ENCODE measurements at regions not wholly inside any gene's neighbourhood (a gene's known extent, or its start where the extent isn't known, plus 50 kb on each side); places are given as distances from the start of the nearest gene placed in this dataset.

- DNase-seq = no peak
Measured at GRCh38 chr10:44788147-44789129, 122.7 kb upstream of the TMEM72 start.

- no peak for DNase-seq
Measured at GRCh38 chr10:44792119-44792775, 118.9 kb upstream of the TMEM72 start.

- DNase-seq = no peak
Measured at GRCh38 chr10:44799966-44800365, 111.2 kb upstream of the TMEM72 start.

DNA sequence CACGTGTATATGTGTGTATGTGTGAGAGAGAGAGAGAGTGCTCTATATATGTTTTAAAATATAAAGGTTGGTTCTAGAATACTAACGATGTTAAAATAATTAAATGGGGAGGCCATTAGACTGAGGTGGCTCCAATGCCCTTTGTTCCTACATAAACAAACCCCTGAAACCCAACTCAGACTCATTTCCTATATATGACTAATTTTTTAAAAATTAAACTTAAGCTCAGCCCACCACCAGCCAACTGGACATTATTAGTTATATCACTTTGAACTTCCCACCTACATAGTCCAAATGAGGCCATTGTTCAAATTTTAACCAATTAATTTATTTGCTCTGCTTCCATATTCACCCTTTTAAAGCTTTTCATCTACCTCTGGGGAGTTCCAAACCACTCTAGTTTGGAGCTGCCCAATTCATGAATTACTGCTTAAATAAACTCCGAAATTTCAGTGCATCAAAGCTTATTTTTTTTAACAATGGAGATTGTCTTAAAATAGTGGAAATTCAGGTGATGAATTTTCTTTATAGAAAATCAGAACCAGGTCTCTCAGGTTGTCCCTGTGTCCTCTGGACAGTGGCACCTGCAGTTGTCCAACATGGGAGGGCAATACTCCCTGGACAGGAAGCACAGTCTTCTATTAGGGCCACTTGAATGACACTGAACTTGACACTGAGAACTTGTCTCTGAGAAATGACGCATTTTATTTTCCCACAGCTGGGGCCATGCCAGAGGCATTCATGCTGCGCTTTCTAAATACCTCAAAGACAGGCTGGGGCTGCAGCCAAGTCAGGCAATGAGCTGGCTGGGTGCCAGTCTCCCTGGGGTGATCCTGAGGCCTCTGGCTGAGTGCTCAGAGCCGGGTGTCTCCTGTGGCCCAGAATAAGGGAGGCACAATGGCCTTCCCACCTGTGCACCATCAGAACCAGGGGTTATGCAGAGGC is 109.5 kb upstream of the TMEM72 start:
- no peak for DNase-seq

- DNase-seq = no peak
Measured at GRCh38 chr10:44803862-44804261, 107.3 kb upstream of the TMEM72 start.

DNA sequence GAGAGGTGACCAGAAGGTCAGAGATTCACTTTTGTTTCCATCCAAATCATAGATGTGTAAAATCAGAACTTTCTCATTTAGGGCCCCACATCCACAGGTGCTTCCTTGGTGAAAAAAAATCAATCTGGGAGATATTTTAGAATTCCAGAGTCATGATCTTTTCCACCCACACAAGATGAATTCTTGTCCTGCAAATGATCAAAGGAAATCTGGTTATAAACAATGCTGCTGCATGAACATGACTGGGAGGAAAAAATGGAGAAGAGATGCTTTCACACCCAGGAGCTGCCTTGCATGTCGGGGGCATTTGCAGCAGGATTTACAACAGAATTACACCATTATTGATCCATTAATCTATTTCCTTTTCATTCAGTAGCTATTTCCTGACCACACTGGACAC is 106.5 kb upstream of the TMEM72 start:
- DNase-seq = no peak

- DNase-seq = no peak
Measured at GRCh38 chr10:44805466-44806210, 105.5 kb upstream of the TMEM72 start.

DNA sequence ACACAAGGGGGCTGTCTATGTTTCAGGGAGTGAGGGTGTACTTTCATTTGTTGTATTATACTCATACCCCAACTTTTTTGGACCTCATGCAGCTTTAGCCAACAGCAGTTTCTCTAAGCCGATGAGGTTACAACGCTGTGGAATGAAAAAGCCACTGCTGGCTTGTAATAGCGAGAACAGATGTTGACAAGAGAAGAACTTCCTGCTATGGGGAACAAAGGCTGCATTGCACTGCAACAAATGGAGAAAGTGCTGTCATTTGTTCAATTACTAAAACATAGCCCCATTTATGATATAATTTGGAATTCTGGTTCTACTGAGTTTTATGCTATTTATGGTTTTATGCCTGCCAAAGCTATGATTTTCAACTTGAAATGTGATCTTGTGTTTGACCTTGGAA is 104.2 kb upstream of the TMEM72 start:
- DNase-seq = no peak

DNA sequence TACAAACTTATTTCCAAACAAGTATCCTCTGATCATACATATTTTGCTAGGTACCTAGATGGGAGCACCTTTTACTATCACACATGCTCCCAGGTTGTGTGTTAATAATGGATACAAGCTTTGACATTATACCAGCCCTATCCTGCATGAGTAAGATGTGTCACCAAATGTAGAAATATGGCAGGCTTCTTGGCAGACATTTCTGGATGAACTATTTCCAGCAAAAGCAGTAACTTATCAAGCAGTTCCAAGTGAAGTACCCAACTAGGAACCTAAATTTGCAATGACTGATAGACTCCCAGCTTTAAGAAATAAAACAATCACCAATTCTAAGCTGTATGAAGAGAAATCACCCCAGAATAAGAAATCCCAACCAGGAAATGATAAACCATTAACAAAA is 103.7 kb upstream of the TMEM72 start:
- DNase-seq = no peak

DNA sequence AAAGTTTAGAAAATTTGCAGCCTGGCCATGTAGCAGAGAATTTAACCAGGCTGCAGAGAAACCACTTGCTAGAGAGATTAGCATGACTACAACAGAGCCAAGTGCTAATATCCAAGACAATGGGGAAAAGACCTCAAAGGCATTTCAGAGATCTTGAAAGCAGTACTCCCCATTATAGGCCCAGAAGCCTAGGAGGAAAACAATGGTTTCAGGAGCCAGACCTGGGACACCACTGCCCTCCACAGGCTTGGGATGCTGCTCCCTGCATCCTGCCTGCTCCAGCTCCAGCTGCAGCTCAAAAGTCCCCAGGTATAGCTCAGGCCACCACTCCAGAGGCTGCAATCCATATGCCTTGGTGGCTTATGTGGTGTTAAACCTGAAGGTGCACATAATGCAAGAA is 101.5 kb upstream of the TMEM72 start:
- DNase-seq = no peak

GRCh38 chr10:44811072-44811471 is 100.1 kb upstream of the TMEM72 start:
- DNase-seq = no peak

DNA sequence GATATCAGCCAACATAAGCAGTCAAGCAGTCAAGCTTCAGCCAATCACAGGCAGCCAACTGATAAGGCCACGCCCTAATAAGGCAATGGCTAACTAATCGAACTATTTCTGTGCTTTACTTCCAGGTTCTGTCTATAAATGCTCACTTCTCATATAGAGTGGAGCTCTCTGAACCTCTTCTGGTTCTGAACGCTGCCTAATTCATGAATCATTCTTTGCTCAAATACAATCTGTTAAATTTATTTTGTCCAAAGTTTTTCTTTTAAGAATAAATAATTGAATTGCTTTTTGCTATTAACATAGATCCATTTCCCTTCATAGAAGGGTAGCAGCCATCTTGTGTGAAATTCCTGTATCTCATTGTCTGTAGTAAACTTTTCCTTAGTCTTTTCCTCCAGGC is 97.9 kb upstream of the TMEM72 start:
- DNase-seq = no peak

DNA sequence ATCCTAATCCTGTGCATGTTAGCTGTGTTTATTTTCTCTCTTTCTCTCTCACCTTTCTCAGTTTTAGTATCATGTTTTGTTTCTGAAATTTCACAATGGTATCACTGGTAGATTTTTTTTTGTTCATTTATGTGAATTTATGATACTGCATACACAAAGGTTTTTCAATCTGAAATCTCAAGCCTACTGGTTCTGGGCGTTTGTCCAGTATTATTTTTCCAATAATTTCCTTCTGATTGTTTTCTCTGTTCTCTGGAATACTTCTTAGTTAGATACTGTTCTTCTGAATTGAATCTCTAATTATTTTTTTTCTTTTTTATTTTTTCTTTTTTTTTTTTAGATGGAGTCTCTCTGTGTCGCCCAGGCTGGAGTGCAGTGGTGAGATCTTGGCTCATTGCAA is 96.2 kb upstream of the TMEM72 start:
- no peak for DNase-seq

- DNase-seq = no peak
Measured at GRCh38 chr10:44818041-44818649, 93.0 kb upstream of the TMEM72 start.

DNA sequence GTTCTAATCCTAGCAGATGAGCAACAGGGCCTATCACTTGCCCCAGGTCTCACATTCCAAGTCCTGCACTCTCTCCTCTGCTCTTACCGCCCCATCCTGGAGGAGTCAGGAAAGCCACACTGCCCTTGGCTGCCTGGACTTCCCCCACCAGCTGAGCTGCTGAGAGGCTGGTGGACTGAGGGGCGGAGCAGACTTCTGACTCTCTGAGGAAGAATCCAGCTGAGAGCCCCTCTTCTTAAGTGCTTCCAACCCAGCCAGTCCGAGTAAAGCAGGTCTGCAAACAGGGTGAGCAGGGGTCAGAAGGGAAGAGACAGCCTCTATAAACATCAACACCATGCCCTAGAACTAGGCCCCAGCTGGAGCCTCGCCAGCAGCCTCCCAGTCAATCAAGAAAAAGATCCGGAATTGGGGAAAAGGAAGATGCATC is 92.4 kb upstream of the TMEM72 start:
- DNase-seq = no peak

DNA sequence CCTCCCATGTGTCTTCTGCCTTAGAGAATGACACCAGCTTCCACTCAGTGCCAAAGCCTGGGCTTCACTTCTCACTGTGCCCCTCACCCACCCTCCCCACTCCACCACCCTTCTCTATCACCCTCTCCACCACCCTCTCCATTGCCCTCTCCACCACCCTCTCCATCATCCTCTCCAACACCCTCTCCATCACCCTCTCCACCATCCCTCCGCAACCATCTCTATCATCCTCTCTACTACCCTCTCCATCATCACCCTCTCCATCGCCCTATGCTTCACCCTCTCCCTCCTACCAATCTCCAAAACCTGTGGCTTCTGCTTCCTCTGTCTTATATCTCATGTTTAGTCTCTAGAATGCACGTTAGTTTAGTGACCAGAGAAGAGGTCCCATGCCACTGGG is 91.0 kb upstream of the TMEM72 start:
- no peak for DNase-seq

- no peak for DNase-seq
Measured at GRCh38 chr10:44821290-44821689, 89.8 kb upstream of the TMEM72 start.

DNA sequence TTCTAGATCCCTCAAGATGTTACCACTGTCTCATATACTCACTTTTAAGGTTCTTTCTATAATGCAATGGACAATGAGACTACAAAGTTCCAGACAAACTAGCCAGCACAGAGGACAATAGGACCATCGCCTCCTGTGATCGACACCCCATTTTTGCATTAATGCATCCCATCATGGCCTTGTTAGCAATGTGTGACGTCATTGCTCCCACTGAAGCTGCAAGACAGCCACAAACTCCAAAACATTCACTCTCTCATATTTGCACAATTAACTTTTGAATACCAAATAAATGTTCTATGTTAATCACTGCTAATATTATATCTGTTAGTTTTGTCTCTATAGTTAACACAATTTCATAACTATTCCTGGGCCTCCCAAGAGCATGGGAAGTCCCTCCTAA is 88.8 kb upstream of the TMEM72 start:
- DNase-seq = no peak

GRCh38 chr10:44822966-44823365 is 88.2 kb upstream of the TMEM72 start:
- no peak for DNase-seq

DNA sequence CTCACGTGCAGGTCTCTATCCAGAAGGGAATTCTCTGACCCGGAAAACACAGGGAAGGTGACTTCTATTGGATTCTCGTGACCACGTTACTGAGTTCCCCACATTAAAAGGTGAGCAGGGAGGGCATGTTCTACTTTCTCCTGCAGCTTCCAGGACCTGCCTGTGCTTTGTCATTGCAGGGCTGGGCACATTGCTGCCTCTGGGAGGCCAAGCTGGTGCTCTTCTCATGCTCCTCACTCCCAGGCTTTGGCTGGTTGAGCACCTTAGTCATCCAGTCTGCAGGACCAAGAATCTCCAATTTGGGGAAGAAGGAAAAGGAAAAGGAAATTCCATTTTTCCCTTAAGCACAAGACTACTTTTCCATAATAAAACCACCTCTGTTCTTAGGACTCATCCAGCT is 86.5 kb upstream of the TMEM72 start:
- DNase-seq = no peak

DNA sequence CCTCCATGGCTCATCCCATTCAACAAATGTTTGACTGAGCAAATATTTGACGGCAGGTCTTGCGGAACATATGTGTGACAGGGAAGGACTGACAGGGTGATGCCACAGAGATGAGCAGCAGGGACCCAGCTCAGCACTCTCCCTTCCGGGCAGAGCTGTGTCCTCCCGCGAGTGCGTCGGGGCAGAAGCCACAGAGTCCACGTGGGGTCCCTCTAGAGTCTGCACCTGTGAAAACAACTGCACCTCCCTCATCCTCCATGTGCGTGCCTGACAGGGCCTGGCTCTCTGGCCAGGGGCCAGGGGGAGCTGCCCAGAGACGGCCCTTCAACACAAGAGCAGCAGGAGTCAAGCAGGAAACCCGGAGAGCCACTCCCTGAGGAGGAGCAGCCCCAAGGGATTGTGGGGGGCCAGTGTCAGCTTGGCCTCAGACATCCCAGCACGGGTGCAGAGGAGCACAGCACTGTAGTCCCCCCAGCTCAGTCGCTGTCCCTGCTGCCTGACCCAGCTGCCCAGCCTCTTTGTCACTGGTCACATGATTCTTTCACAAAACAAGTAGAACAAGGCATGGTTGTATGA is 83.6 kb upstream of the TMEM72 start:
- no peak for DNase-seq

Data from 8988T (cell line).